ENCODE measurements at regions not wholly inside any gene's neighbourhood (a gene's known extent, or its start where the extent isn't known, plus 50 kb on each side); places are given as distances from the start of the nearest gene placed in this dataset.

DNA sequence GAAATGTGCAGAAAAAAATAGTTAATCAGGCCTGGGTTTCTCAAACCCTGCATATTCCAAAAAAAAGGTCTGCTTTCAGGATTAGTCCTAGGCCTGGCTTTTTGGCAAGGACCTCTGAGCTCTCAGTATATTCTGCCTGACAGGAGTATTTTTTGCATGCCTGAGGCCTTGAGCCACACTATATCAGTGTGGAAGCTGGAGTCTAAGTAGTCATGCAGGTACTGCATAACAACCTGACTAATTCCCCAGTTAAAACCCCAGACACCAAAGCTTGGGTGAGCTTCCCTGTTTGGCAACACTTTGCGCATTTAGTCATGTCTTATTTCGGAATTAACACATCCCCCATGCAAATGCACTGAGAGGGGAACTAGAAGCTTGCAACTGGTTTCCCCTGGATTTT is 359.5 kb downstream of the CETN3 start:
- no peaks in the 10 kb centered on the region for H3K27me3 ChIP-seq (replicated peaks in 1 of 4; ENCODE audit: control insufficient read depth in 3 of 4, extremely low read depth in 1 of 4, insufficient read depth in 3 of 4, low read length in 3 of 4)
- no peak overlapping the region for H3K4me3 ChIP-seq (ENCODE audit: extremely low read depth in 1 of 4, insufficient read depth in 2 of 4, low read depth in 3 of 4, low read length in 4 of 4)
- 87% methylated on average over 2 of the region's 2 CpGs; no CpG with 5 or more reads in 1 of the 2 experiments for WGBS, 2 experiments (ENCODE audit: extremely low coverage in 1 of 2, insufficient coverage in 1 of 2, insufficient read length in 1 of 2, insufficient replicate concordance in 2 of 2, low coverage in 1 of 2, low lambda C conversion rate in 2 of 2, missing lambda C conversion rate in 1 of 2)
- H3K4me1 ChIP-seq (replicated peaks in 1 of 4; ENCODE audit: control insufficient read depth in 3 of 4, insufficient read depth in 4 of 4, low read length in 3 of 4), result no peaks in the 10 kb centered on the region
- H3K14ac ChIP-seq (ENCODE audit: insufficient read length), result no peak overlapping the region
- no peak overlapping the region for H2AFZ ChIP-seq (ENCODE audit: low read length)
- ChIA-PET CTCF (ENCODE audit: partially characterized antibody) (interaction anchor here (1.3 kb wide), 1 partner anchor 63 kb away, joined by 3 read pairs; no protein-coding TSS in a partner anchor), POLR2A (ENCODE audit: partially characterized antibody) (no interaction called here)
- no peak overlapping the region for H2BK120ac ChIP-seq (replicated peaks; ENCODE audit: low read depth, low read length)
- no peaks in the 10 kb centered on the region for H3K36me3 ChIP-seq (ENCODE audit: control insufficient read depth in 2 of 4, insufficient read depth in 4 of 4, low read length in 3 of 4)
- H4K5ac ChIP-seq (ENCODE audit: insufficient read length, low read depth, low read length), result no peak overlapping the region
- no peak overlapping the region for H2BK20ac ChIP-seq (ENCODE audit: low read length)
- H3K9me3 ChIP-seq (ENCODE audit: insufficient read depth in 2 of 2, low read depth in 1 of 2, low read length in 1 of 2), result peaks cover 9% of the 10 kb centered on the region in 2 experiments
- H4K91ac ChIP-seq (replicated peaks; ENCODE audit: insufficient read length, low read length), result no peak overlapping the region
- no peak overlapping the region for H3K27ac ChIP-seq (ENCODE audit: low read depth, low read length)
- no peak overlapping the region for H3K4ac ChIP-seq (replicated peaks; ENCODE audit: insufficient read length, low read depth, low read length)
- H2BK15ac ChIP-seq (ENCODE audit: low read length), result no peak overlapping the region
- no peaks in the 10 kb centered on the region for H4K20me1 ChIP-seq (replicated peaks in 1 of 2; ENCODE audit: control insufficient read depth in 1 of 2, insufficient read depth in 2 of 2, low read length in 2 of 2)
- no peak overlapping the region for H3K56ac ChIP-seq (replicated peaks; ENCODE audit: insufficient read length, low read depth, low read length)
- H2BK12ac ChIP-seq (ENCODE audit: low read depth, low read length), result no peak overlapping the region
- H2AK5ac ChIP-seq (ENCODE audit: low read depth, low read length), result no peak overlapping the region
- no peak overlapping the region for H3K9ac ChIP-seq (replicated peaks in 1 of 4; ENCODE audit: extremely low read depth in 1 of 4, low read depth in 3 of 4, low read length in 3 of 4)
- no peak overlapping the region for H3K18ac ChIP-seq (ENCODE audit: extremely low read depth, low read length)
- H3K23ac ChIP-seq (ENCODE audit: insufficient read length), result no peak overlapping the region
- H4K8ac ChIP-seq (ENCODE audit: extremely low read depth, insufficient read depth, low read length), result no peak overlapping the region
- DNase-seq (ENCODE audit: low read depth in 1 of 2, low spot score in 2 of 2) (no peak), FAIRE-seq (no peak)
- H3K79me2 ChIP-seq (ENCODE audit: control insufficient read depth in 1 of 2, insufficient read depth in 2 of 2, low read length in 2 of 2), result no peaks in the 10 kb centered on the region
- no peaks in the 10 kb centered on the region for H3K79me1 ChIP-seq (ENCODE audit: low read depth, low read length)
- no peak overlapping the region for H3K4me2 ChIP-seq (ENCODE audit: insufficient read depth in 1 of 2, low read depth in 2 of 2, low read length in 2 of 2)
- no peak overlapping the region for H2BK5ac ChIP-seq (ENCODE audit: low read depth, low read length)
- H3K23me2 ChIP-seq (ENCODE audit: low read depth, low read length), result no peaks in the 10 kb centered on the region
- no peak for TF ChIP-seq CHD1 (IDR thresholded peaks at IDR 0.05; ENCODE audit: low read depth, low read length)
- no peak for TF ChIP-seq TAF7 (optimal IDR thresholded peaks at IDR 0.05; ENCODE audit: borderline replicate concordance, low read depth, low read length)
- TF ChIP-seq POLR2A (IDR thresholded peaks at IDR 0.05; ENCODE audit: control extremely low read depth in 1 of 2, low read depth in 2 of 2, low read length in 2 of 2), result no peak
- no peak for TF ChIP-seq CBX8 (IDR thresholded peaks at IDR 0.05; ENCODE audit: borderline replicate concordance, low read depth, low read length)
- TF ChIP-seq BCL11A (IDR thresholded peaks at IDR 0.05; ENCODE audit: low read depth in 2 of 2, low read length in 2 of 2), result no peak
- TF ChIP-seq, protein P1, sequence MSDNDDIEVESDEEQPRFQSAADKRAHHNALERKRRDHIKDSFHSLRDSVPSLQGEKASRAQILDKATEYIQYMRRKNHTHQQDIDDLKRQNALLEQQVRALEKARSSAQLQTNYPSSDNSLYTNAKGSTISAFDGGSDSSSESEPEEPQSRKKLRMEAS (IDR thresholded peaks at IDR 0.05), result no peak
- TF ChIP-seq EP300 (IDR thresholded peaks at IDR 0.05; ENCODE audit: borderline replicate concordance in 1 of 2, low read depth in 2 of 2, low read length in 2 of 2), result no peak
- TF ChIP-seq RAD21 (IDR thresholded peaks at IDR 0.05 in 1 of 2, conservative IDR thresholded peaks at IDR 0.05 in 1 of 2; ENCODE audit: low read depth in 2 of 2, low read length in 2 of 2), result no peak
- no peak for TF ChIP-seq SIRT6 (IDR thresholded peaks at IDR 0.05; ENCODE audit: low read length)
- TF ChIP-seq NANOG (IDR thresholded peaks at IDR 0.05; ENCODE audit: insufficient read depth, low read depth, low read length, poor library complexity, severe bottlenecking), result no peak
- no peak for TF ChIP-seq KDM1A (IDR thresholded peaks at IDR 0.05; ENCODE audit: borderline replicate concordance, low read length)
- no peak for TF ChIP-seq NRF1 (IDR thresholded peaks at IDR 0.05; ENCODE audit: low read depth, low read length)
- TF ChIP-seq TEAD4 (IDR thresholded peaks at IDR 0.05; ENCODE audit: low read depth, low read length), result no peak
